ENCODE measurements at regions not wholly inside any gene's neighbourhood (a gene's known extent, or its start where the extent isn't known, plus 50 kb on each side); places are given as distances from the start of the nearest gene placed in this dataset.
"Not testable (repeated sequence)": the region's sequence is repeated elsewhere in the genome, so short reads cannot be mapped to it uniquely, and the experiment has no call there.

DNA sequence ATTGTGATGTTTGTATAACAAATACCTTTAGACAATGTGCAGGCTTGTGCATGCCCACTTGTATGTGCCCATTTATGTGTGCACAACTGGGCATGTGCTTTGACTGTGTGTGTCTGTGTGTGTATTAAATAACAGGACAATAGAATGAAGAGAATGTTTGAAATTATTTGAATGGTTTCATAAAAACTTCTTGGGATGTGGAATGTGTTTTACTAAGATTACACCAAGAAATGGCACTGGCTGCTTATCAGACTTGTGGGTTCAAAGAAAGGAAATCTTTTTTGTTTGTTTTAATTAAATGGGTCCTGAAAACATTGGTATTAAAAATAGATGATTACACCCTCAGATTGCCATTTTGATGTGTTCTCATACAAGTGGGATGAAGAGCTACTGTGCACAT, 191.6 kb upstream of the CCN2 start:
- DNase-seq: no peak

DNA sequence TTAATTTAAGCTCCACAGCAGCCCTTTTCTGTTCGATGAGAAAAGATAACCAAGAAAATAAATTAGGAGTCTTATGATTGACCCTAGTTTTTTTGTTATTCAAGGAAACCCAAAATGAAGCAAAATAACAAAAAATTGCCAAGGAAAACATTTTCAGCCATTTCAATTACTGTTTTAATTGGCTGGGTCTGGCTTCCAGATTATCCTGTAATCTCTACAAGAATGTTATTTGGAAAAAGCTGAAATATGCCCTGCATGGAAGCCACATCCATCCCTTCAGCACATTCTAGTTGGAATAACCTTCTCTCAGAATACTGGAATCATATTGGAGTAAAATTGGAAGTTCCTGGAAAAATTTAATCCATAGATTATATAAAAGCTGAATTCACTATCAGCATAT, 191.1 kb upstream of the CCN2 start:
- no peak for DNase-seq

DNA sequence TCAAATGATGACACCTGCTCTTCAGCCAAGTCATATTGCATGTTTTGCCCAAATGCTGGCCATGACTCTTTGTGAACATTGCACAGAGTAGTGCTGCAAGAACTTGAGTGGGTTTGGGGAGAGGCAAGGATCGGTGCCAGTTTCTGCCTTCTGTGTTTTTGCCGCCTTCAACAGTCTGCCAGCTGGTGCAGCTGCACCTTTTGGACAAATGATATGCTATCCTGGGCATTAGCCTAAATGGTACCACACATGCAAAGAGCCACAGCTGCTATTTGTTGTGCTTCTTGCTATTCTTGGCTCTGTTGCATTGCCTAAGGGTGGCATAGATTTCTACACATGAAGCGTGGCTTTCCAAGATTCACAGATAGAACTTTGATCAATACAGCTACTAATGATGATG, 189.0 kb upstream of the CCN2 start:
- DNase-seq: no peak

DNA sequence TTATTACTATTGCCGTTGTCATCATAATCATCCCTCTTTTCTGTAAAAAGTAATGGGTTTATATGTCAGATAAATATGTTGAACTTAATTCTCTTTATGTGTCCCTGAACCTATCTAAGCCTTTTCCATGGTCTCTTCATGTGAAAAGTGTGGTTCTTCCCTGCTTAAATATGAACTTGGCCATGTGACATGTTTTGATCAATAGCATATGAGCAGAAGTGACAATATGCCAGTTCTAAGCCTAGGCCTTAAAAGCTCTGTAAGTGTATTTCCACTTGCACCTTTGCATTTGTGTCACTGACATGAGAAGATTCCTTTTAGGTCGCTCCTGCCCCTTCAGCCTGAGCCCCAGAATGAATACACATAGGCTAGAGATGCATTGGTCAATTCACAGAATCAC, 188.4 kb upstream of the CCN2 start:
- no peak for DNase-seq

DNA sequence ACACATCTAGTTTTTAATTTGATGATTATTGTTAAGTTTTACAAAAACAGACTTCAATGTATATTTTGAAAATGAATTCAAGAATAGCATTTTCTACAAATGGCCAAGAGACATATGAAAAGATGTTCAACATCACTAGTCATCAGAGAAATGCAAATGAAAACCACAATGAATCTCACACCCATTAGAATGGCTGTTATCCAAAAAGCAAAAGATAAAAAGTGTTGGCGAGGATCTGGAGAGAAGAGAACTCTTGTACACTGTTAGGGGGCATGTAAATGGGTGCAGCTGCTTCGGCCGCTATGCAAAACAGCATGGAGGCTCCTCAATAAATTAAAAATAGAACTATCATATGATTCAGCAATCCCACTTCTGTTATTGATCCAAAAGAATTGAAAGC, 185.8 kb upstream of the CCN2 start:
- DNase-seq: no peak

DNA sequence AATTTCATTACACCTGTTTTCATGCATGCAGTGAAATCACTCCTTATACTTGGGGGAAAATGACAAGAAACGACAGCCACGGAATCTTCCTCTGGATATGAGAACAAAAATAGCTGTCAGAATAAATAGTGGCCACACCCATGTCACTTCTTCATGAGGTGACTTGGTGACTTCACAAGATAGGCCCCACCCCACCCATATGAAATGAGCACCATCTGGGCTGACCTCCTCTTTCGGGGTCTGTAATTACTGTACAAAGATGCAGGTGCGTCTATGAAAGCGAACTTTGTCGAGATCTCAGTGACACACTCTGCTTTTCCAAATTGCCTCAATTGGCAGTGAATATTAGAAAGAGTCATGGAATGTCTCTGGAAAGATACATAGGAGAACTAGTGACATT, 184.2 kb upstream of the CCN2 start:
- no peak for DNase-seq

DNA sequence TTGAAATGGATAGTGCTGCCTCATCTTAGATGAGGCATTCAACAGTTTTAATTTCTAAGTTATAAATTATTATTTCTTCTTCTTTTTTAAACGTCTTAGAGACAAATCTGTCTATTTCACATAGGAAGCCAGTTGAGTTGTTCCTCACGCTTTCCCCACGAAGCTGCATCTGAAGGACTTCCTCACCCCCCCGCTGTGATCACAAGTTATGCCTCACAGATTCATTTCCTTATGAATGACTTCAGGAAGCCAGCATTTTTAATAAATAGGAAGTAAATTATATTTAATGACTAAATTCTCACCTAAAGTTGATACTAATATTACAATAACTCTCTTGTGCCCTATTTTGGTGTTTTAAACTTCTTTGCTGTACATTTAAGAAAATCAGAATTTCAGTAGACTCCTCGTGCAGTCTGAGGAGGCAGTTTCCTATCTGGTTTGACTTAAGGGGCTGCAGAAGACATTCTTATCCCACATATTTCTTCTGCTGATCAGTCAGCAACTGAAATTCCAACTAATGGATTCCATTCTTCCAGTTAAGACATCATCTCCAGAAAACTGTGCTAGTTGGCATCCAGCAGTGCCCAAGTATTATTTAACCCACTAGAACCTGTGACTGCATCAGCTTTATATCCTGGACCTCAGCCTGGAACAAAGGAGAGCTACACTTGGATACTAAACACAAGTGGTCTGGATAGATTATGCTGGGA, 182.7 kb upstream of the CCN2 start:
- DNase-seq: no peak

DNA sequence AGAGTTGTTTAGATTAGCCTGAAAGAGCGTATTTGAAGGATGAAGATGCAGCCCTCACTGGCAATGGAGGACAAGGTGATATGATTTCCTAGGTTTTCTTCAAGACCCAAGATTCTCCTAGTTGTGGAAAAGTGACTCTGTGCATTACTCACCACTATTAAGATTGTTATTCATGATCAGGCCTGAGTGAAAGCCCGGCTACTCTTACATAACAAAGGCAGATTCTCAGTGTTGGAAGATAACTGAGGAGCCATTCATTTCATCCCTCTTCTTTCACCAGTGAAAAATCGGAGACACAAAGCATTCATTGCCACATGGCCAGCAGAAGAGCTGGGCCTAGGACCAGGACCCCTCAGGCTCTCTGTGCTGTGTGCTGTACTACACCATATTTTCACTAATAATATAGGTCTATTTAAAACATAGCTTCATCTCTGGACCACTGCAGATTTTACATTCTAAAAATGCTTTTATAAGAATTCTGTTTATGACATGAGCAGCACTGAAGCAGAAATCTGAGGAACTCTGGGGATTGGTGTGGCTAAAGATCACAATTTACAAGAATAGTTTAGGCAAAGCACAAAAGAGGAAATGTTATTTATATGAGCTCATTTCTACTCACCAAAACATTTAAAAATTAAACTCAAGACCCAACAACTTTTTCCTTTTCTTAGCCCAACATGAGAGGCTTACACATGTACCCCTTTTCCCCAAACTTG, 181.9 kb upstream of the CCN2 start:
- peak in 11 of 51 donors; percentile 8 to 70 (median 26) for DNase-seq

DNA sequence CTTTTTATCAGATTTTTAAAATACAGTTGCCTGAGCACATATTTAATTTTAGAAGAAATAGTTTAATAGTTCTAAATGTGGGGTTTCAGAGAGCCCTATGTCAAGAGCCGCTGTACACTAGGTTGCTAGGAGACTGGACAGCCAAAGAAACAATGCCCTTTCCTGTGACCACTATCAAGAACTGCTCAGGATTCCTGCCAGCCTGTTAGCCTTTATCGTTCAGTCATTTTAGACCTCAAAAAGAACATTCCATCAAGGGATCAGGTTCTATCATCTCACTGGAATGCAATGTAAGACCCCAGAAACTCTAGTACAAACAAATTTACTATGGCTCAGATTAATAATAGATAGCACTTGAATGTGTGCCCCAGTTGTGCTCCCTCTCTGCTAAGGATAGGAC, 181.2 kb upstream of the CCN2 start:
- DNase-seq: peak in 1 of 51 donors; percentile 37

DNA sequence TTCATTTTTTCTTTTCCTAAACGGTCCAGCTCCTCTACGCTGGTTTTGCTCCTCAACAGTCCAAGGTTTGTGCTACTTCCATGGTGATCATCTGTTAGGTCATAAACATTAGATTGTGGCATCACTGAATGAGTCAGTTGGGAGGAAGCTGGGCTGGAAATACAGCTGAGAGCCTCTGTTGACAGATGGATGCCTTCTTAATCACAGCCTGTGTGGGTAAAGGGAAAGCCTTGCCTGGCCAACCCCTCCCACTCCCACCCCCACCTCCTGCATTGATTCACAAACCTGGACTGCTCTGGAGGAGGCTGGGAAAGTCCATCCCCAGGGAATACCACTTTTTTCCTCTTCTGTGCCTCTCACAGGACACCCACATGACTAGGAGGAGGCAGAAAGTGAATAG, 180.6 kb upstream of the CCN2 start:
- peak in 2 of 51 donors; percentile 7 to 38 for DNase-seq

DNA sequence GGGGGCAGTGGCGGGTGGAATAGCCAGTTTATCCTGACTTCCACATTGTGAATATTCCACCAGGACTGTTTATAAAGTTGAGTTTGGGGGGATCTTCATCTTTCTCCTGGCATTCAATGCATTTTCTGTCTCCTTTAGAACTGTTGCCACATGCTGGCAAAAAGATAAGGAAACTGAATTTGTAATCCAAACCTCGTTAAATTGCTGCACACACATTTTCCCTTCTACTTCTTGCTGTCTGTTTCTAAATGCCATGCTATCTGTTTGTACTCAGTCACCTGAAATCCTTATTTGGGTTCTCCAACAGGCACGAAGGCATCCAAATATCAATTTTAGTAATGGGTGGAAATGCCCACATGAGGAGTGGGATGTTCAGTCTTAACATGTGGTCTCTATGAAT, 180.2 kb upstream of the CCN2 start:
- no peak for DNase-seq

DNA sequence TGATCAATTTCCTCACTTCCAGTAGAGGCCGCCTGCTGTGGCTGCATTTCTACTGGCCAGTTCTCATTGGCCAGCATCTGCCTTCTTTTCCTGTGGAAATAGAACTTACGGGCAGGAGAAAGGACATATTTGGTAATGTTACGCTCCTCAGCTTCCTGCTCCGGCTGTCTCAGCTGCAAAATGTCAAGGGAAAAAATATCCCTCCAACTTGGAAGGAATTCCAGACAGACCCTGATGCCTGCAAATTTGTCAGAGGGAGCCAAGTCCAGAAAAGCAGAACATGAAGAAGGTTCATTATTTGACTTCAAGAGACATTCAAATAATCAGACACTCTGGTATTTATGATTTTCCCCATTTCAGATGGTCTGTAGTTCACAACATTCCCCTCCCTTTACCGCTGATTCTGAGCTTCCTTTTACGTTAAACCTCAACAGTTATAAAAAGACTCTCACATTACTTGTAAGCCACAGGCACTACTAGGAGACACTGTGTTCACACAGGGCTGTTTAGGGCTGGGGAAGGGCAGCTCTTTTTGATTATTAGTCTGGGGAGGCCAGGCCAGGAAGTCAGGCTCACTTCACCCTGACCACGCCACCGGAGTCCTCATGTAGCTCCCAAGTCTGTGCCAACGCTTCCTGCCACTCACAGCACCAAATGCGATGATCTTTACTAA, 179.6 kb upstream of the CCN2 start:
- peak in 7 of 51 donors; percentile 5 to 24 (median 10) for DNase-seq

DNA sequence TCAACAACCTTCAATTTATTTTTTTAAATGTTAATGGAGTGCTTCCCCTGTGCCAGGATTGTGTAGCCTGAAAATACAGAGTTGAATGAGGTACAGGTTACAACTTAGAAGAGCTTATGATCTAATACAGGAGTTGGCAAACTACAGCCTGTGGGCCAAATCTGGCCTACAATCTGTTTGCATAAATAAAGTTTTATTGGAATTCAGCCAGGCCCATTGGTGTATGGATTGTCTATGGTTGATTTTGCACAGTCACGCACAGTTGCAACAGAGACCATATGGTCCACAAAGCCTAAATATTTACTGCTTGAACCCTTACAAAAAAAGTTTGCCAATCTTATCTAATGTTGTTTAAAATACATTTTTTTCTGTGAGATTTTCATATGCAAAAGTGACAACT, 177.3 kb upstream of the CCN2 start:
- no peak for DNase-seq

DNA sequence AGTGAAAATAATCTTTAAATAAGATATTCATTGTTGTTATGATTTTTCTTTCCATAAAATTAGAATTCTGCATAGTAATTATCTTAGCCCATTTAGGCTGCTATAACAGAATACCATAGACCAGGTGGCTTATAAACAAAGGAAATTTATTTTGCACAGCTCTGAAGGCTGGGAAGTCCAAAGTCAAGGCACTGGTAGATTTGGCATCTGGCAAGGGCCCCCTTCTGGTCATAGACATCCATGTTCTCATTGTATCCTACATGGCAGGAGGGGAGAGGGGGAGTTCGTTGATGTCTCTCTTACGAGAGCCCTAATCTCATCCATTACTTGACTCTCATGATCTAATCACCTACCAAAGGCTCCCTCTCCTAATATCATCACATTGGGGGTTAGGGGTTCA, 175.0 kb upstream of the CCN2 start:
- DNase-seq: no peak

DNA sequence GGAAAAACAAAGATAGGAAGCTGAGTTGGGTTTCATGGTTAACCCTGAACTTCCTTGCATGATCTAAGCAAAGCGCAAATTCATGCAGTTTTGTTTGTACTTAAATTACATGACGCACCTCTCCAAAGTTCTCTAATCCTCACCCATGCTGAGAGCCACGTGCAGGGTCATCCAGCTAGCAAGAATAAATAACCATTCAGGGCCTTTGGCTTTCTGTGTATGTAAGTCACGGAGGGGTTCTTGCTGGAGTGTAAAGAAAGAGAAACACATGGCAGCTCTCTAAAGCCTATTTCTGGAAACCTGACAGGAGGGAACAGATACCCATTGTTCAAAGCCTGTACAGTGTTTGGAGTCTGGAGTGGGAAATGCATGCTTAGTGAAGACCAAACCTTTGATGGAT, 171.7 kb upstream of the CCN2 start:
- DNase-seq: peak in 16 of 51 donors; percentile 10 to 79 (median 38)

DNA sequence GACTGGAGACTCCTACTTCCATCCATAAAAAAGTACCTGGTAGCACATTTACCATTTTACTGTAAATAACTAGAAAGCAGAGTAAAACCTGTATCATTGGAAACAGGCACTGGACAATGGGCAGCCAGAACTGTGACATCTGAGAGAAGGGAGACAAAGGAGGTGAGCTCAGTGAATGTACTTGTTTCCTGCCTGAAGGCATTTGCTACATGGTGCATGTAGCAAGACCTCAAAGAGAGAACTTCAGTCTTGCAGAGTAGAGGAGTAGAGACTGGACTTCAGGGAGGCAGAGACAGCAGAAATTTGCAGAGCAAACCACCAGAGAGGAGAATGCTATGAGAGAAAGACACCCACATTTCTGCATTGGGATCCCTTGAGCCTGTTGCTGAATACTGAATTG, 171.0 kb upstream of the CCN2 start:
- no peak for DNase-seq

DNA sequence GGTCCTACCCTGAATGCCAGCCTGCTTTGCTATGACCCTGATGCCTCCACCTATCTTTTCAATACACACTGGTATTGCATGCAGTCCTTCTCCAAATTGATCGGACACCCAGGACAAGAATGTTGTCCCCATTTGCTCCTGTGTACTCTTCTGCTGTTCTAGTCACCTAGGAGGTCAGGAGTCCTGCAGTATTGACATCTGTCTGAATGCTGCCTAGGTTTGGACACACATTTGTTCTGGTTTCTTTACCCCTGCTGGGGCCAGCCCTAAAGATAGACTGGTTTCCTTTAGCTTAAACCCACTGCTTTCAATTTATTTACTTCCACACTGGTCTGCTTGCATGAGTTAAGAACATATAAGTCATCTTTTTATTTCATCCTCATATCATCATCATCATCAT, 167.0 kb upstream of the CCN2 start:
- no peak for DNase-seq

DNA sequence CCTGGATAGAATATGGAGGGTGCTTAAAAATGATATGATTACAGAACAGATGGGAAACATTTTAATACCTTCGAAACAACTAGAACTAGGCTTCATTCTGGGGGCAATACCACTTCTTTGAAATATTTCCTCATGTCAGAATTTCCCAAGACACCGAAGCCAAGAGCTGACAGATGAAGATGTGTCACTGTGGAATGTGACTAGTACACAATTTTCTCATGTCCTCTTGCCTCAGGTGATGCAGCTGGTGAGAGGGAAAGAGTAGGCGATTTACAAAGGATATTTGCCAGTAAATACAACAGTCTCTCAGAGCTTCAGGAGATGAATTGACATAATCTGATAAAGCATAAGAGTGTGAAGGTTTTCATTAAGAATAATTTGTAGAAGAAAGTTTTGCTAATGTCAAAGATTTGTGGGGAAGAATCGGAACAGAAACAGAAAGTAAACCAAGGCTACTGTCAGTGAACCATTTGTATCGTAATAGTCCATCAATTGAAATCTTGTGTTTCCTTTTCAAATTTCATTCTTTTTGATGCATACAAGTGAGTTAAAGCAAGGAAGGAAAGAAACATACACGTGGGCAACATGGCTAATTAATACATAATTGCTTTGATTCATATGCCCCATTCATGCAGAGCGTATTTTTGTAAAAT, 164.7 kb upstream of the CCN2 start:
- no peak for DNase-seq

DNA sequence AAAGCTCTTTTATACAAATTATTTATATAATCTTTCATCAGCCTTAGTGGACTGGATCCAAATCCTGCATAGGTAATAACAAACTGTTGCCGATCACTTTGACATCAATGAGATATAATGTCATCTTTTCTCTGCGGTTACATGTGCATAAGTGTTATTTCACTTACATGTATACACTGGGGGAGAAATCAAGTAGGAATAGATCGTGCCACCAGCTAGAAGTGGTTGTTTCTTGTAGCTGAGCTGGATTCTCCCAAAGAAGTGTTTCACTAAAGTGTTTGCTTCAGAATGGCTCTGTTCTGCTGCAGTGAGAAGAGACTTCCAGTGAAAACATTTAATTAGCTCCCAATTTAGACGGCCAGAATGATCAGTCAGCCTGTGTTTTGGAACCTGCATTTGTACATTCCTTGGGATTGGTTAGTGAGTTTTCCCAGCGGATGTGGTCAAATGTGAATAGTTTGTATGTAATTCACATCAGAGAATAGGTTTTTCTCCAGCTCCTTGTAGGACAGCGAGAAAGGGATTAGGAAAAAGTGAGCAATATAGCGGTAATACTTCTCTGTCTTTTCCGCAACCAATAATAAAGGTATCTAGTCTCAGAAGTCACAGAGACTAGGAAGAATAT, 163.1 kb upstream of the CCN2 start:
- peak in 1 of 51 donors; percentile 2 for DNase-seq

DNA sequence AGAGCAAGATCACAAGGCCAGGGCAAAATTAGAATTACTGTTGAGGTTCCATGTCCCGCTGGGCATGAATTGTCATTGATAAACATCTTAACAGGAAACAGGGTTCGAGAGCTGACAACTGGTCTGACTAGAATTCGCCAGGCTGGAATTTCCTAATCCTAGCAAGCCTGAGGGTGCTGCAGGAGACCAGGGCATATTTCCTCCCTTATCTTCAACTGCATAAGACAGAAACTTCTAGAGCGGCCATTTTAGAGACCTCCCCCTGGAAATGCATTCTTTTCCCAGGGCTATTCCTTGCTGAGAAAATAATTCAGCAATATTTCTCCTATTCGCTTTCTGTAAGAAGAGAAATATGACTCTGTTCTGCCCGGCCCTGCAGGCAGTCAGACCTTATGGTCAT, 158.6 kb upstream of the CCN2 start:
- DNase-seq: not testable (repeated sequence)

DNA sequence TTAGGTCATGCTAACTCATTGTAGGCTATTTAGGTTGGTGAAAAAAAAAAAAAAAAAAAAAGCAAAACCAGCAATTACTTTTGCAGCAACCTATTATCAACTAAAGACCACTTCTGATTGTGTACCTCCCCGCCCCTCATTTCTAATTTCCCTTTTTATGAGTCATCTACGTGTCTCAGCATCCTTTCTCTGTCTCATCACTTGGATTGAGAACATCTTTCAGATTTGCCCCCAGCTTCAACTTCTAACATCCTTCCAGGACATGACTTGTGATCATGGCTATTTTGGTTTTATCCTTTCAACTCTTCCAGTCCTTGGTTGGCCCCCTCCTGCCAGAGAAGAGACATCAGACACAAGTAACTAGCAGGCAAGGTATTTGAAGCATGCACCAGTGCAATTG, 156.7 kb upstream of the CCN2 start:
- DNase-seq: no peak

DNA sequence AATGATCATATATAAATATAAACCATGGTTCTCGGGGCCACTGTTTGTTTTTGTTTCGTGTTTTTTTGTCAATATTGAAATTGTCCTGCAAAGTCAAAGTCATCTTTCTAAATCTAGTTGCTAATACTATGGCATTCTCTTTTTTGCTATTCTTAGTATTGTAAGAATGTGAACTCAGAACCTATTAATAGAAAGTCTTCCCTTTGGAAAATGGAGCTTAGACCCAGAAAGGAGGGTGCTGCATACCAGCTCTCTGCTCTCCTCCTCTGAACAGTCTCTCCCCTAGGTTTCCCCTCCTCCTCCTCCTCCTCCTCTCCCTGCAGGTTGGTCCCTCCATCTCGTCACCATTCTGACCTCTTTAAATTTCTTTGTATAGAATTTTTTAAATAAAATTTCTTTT, 150.4 kb upstream of the CCN2 start:
- no peak for DNase-seq
